ENCODE measurements at regions not wholly inside any gene's neighbourhood (a gene's known extent, or its start where the extent isn't known, plus 50 kb on each side); places are given as distances from the start of the nearest gene placed in this dataset.

GRCh38 chr3:117149584-117149983, 440.0 kb downstream of the TUSC7 start:
- no peak overlapping the region for H3K4me3 ChIP-seq (ENCODE audit: low read length)
- TF ChIP-seq EZH2 (IDR thresholded peaks at IDR 0.05; ENCODE audit: low read length, unreplicated experiment) (no peak), EZH2phosphoT487 (IDR thresholded peaks at IDR 0.05; ENCODE audit: borderline replicate concordance, low read length) (no peak)
- TF ChIP-seq, protein P1, sequence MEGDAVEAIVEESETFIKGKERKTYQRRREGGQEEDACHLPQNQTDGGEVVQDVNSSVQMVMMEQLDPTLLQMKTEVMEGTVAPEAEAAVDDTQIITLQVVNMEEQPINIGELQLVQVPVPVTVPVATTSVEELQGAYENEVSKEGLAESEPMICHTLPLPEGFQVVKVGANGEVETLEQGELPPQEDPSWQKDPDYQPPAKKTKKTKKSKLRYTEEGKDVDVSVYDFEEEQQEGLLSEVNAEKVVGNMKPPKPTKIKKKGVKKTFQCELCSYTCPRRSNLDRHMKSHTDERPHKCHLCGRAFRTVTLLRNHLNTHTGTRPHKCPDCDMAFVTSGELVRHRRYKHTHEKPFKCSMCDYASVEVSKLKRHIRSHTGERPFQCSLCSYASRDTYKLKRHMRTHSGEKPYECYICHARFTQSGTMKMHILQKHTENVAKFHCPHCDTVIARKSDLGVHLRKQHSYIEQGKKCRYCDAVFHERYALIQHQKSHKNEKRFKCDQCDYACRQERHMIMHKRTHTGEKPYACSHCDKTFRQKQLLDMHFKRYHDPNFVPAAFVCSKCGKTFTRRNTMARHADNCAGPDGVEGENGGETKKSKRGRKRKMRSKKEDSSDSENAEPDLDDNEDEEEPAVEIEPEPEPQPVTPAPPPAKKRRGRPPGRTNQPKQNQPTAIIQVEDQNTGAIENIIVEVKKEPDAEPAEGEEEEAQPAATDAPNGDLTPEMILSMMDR (conservative IDR thresholded peaks at IDR 0.05; ENCODE audit: low read depth, low read length) = no peak
- no peaks in the 10 kb centered on the region for H4K20me1 ChIP-seq (ENCODE audit: low read length)
- H3K79me2 ChIP-seq (ENCODE audit: low read length) = no peaks in the 10 kb centered on the region
- H3K9me2 ChIP-seq (replicated peaks; ENCODE audit: low read length) = no peaks in the 10 kb centered on the region
- intact Hi-C loops (cut with micrococcal nuclease) = no loop called here
- POLR2A ChIA-PET (ENCODE audit: unreplicated experiment) = no interaction called here
- no peak overlapping the region for H2AFZ ChIP-seq (ENCODE audit: low read length)
- no TSS peak for BruUV-seq (replicated peaks)
- H3K9ac ChIP-seq (ENCODE audit: low read length) = no peak overlapping the region
- ATAC-seq = no peak
- no peak for DNase-seq
- H3K36me3 ChIP-seq (ENCODE audit: low read depth, low read length) = no peaks in the 10 kb centered on the region
- H3K27me3 ChIP-seq (ENCODE audit: low read length) = no peaks in the 10 kb centered on the region
- no peak overlapping the region for H3K27ac ChIP-seq (ENCODE audit: low read length)
- CTCF ChIA-PET = no interaction called here
- no peaks in the 10 kb centered on the region for H3K4me1 ChIP-seq (ENCODE audit: insufficient read depth, low read length)
- H3K9me3 ChIP-seq (ENCODE audit: low read length) = peaks cover 22% of the 10 kb centered on the region; the same call in 1 of the 2 replicates
- no peak overlapping the region for H3K4me2 ChIP-seq (ENCODE audit: low read length)
- H3F3A ChIP-seq (ENCODE audit: low read length, unreplicated experiment) = no peaks in the 10 kb centered on the region

- BruUV-seq (replicated peaks) = no TSS peak
- CTCF ChIA-PET = no interaction called here
- POLR2A ChIA-PET (ENCODE audit: unreplicated experiment) = no interaction called here
- H4K20me1 ChIP-seq (ENCODE audit: low read length) = no peaks in the 10 kb centered on the region
- TF ChIP-seq EZH2 (IDR thresholded peaks at IDR 0.05; ENCODE audit: low read length, unreplicated experiment) (no peak), EZH2phosphoT487 (IDR thresholded peaks at IDR 0.05; ENCODE audit: borderline replicate concordance, low read length) (no peak)
- TF ChIP-seq, protein P1 (conservative IDR thresholded peaks at IDR 0.05; ENCODE audit: low read depth, low read length) = no peak
- ATAC-seq (no peak), DNase-seq (no peak)
- intact Hi-C loops (cut with micrococcal nuclease) = no loop called here
- H3K9ac ChIP-seq (ENCODE audit: low read length) = no peak overlapping the region
- no peaks in the 10 kb centered on the region for H3K4me1 ChIP-seq (ENCODE audit: insufficient read depth, low read length)
- H3K36me3 ChIP-seq (ENCODE audit: low read depth, low read length) = no peaks in the 10 kb centered on the region
- no peak overlapping the region for H3K27ac ChIP-seq (ENCODE audit: low read length)
- H3K27me3 ChIP-seq (ENCODE audit: low read length) = no peaks in the 10 kb centered on the region
- H3K79me2 ChIP-seq (ENCODE audit: low read length) = no peaks in the 10 kb centered on the region
- H3K9me3 ChIP-seq (ENCODE audit: low read length) = peaks cover 22% of the 10 kb centered on the region; the same call in 1 of the 2 replicates
- H3K4me2 ChIP-seq (ENCODE audit: low read length) = no peak overlapping the region
- H3K4me3 ChIP-seq (ENCODE audit: low read length) = no peak overlapping the region
- no peaks in the 10 kb centered on the region for H3F3A ChIP-seq (ENCODE audit: low read length, unreplicated experiment)
- H3K9me2 ChIP-seq (replicated peaks; ENCODE audit: low read length) = no peaks in the 10 kb centered on the region
- H2AFZ ChIP-seq (ENCODE audit: low read length) = no peak overlapping the region
These were observed 441.0 kb downstream of the TUSC7 start for GRCh38 chr3:117150628-117151027.

- intact Hi-C loops (cut with micrococcal nuclease) = no loop called here
- Histone ChIP-seq H3K9me3 (ENCODE audit: low read length) (0 out of 2 replicates have a peak, but pooled peaks cover 11% of the 10 kb centered on the region), H3K9ac (ENCODE audit: low read length) (no peak overlapping the region), H3K27me3 (ENCODE audit: low read length) (no peaks in the 10 kb centered on the region), H3K27ac (ENCODE audit: low read length) (no peak overlapping the region), H3K79me2 (ENCODE audit: low read length) (no peaks in the 10 kb centered on the region), H2AFZ (ENCODE audit: low read length) (no peak overlapping the region), H3K9me2 (replicated peaks; ENCODE audit: low read length) (no peaks in the 10 kb centered on the region), H3K4me3 (ENCODE audit: low read length) (no peak overlapping the region), H3K36me3 (ENCODE audit: low read depth, low read length) (no peaks in the 10 kb centered on the region), H3F3A (ENCODE audit: low read length, unreplicated experiment) (no peaks in the 10 kb centered on the region), H3K4me1 (ENCODE audit: insufficient read depth, low read length) (no peaks in the 10 kb centered on the region), H3K4me2 (ENCODE audit: low read length) (no peak overlapping the region), H4K20me1 (ENCODE audit: low read length) (no peaks in the 10 kb centered on the region)
- CTCF ChIA-PET = no interaction called here
- no peak for DNase-seq
- no peak for ATAC-seq
- TF ChIP-seq, protein P1 (conservative IDR thresholded peaks at IDR 0.05; ENCODE audit: low read depth, low read length) = no peak
- TF ChIP-seq EZH2phosphoT487 (IDR thresholded peaks at IDR 0.05; ENCODE audit: borderline replicate concordance, low read length) = no peak
- no peak for TF ChIP-seq EZH2 (IDR thresholded peaks at IDR 0.05; ENCODE audit: low read length, unreplicated experiment)
- POLR2A ChIA-PET (ENCODE audit: unreplicated experiment) = no interaction called here
- BruUV-seq (replicated peaks) = no TSS peak
These were observed 450.6 kb downstream of the TUSC7 start for GRCh38 chr3:117160176-117160575.

Measured in PC-3 (cell line).